ENCODE measurements at regions not wholly inside any gene's neighbourhood (a gene's known extent, or its start where the extent isn't known, plus 50 kb on each side); places are given as distances from the start of the nearest gene placed in this dataset.

DNA sequence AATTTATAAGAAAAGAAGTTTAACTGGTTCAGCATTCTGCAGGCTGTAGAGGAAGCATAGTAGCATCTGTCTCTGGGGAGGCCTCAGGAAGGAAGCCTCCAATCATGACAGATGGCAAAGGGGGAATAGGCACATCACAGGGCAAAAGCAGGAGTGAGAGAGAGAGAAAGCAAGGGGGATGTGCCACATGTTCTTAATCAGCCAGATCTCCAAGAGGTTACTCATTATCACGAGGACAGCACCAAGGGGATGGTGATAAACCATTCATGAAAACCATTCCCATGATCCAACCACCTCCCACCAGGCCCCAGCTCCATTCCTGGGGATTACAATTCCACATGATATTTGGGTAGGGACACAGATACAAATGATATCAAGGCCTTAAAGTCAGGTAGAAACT, 217.5 kb upstream of the TCF21 start:
- Histone ChIP-seq H3K4me1 (ENCODE audit: control insufficient read depth in 2 of 2, insufficient read depth in 2 of 2, low read length in 2 of 2) (no peaks in the 10 kb centered on the region), H3K4me3 (ENCODE audit: low read length) (no peak overlapping the region), H3K27ac (ENCODE audit: low read depth, low read length) (no peak overlapping the region), H3K36me3 (ENCODE audit: control insufficient read depth in 2 of 3, insufficient read depth in 3 of 3, low read length in 3 of 3) (no peaks in the 10 kb centered on the region), H3K9me3 (ENCODE audit: control insufficient read depth in 2 of 3, low read length in 3 of 3) (no peaks in the 10 kb centered on the region), H3K27me3 (ENCODE audit: control insufficient read depth in 2 of 2, insufficient read depth in 2 of 2, low read length in 2 of 2) (no peaks in the 10 kb centered on the region)
- H3K4me1 Mint-ChIP-seq, result no peaks in the 10 kb centered on the region
- peaks cover 0 to 6% (median 4%) of the 10 kb centered on the region in 5 donors for H3K27me3 Mint-ChIP-seq
- ATAC-seq (no peak), DNase-seq (no peak)
- no peaks in the 10 kb centered on the region for H3K36me3 Mint-ChIP-seq
- peaks cover 0 to 4% (median 0%) of the 10 kb centered on the region in 11 donors for H3K9me3 Mint-ChIP-seq
- no peak overlapping the region for H3K27ac Mint-ChIP-seq
- ChIA-PET CTCF (no interaction called here), POLR2A (no interaction called here)
- no peak overlapping the region for H3K4me3 Mint-ChIP-seq
- intact Hi-C loops (cut with micrococcal nuclease), result no loop called here

DNA sequence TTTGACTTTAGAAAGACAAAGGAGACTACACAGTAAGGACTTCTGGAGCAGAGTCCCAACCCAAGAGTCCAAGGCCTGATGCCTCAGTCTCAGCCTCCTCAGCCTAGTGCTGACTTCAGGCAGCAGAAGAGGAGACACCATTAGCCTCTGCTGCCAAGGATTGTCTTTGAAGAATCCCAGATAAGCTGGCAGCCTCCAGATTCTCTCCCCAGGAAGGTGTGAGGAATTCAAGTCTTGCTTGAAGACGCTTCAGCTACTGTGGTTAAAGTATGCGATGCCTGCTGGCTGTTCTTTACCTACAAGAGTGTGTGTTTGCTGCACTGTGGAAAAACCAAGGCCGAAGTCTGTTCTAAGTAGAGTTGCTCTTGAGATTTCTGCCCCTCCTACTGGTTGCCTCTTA, 215.9 kb upstream of the TCF21 start:
- no peaks in the 10 kb centered on the region for H3K4me1 ChIP-seq (ENCODE audit: control insufficient read depth in 2 of 2, insufficient read depth in 2 of 2, low read length in 2 of 2)
- DNase-seq (no peak), ATAC-seq (no peak)
- ChIA-PET CTCF (interaction anchor here (0.5 kb wide), 1 partner anchor 243 kb away, joined by 3 read pairs; no protein-coding TSS in a partner anchor), POLR2A (no interaction called here)
- Mint-ChIP-seq H3K27ac (no peak overlapping the region), H3K4me1 (no peaks in the 10 kb centered on the region), H3K4me3 (no peak overlapping the region), H3K36me3 (no peaks in the 10 kb centered on the region), H3K9me3 (peaks cover 0 to 4% (median 0%) of the 10 kb centered on the region in 11 donors), H3K27me3 (peaks cover 0 to 6% (median 4%) of the 10 kb centered on the region in 5 donors)
- H3K9me3 ChIP-seq (ENCODE audit: control insufficient read depth in 2 of 3, low read length in 3 of 3), result no peaks in the 10 kb centered on the region
- no peak overlapping the region for H3K27ac ChIP-seq (ENCODE audit: low read depth, low read length)
- H3K4me3 ChIP-seq (ENCODE audit: low read length), result no peak overlapping the region
- intact Hi-C loops (cut with micrococcal nuclease), result no loop called here
- H3K36me3 ChIP-seq (ENCODE audit: control insufficient read depth in 2 of 3, insufficient read depth in 3 of 3, low read length in 3 of 3), result no peaks in the 10 kb centered on the region
- H3K27me3 ChIP-seq (ENCODE audit: control insufficient read depth in 2 of 2, insufficient read depth in 2 of 2, low read length in 2 of 2), result no peaks in the 10 kb centered on the region

- H3K9me3 ChIP-seq (ENCODE audit: control insufficient read depth in 2 of 3, low read length in 3 of 3), result no peaks in the 10 kb centered on the region
- H3K36me3 ChIP-seq (ENCODE audit: control insufficient read depth in 2 of 3, insufficient read depth in 3 of 3, low read length in 3 of 3), result no peaks in the 10 kb centered on the region
- no peak overlapping the region for H3K4me3 Mint-ChIP-seq
- H3K4me3 ChIP-seq (ENCODE audit: low read length), result no peak overlapping the region
- H3K27ac Mint-ChIP-seq, result no peak overlapping the region
- peaks cover 0 to 12% (median 5%) of the 10 kb centered on the region in 5 donors for H3K27me3 Mint-ChIP-seq
- no peaks in the 10 kb centered on the region for H3K27me3 ChIP-seq (ENCODE audit: control insufficient read depth in 2 of 2, insufficient read depth in 2 of 2, low read length in 2 of 2)
- ATAC-seq (no peak), DNase-seq (no peak)
- no peak overlapping the region for H3K27ac ChIP-seq (ENCODE audit: low read depth, low read length)
- ChIA-PET POLR2A (no interaction called here), CTCF (no interaction called here)
- peaks cover 0 to 2% (median 0%) of the 10 kb centered on the region in 7 donors for H3K4me1 Mint-ChIP-seq
- H3K9me3 Mint-ChIP-seq, result peaks cover 0 to 4% (median 0%) of the 10 kb centered on the region in 11 donors
- intact Hi-C loops (cut with micrococcal nuclease), result no loop called here
- no peaks in the 10 kb centered on the region for H3K4me1 ChIP-seq (ENCODE audit: control insufficient read depth in 2 of 2, insufficient read depth in 2 of 2, low read length in 2 of 2)
- H3K36me3 Mint-ChIP-seq, result no peaks in the 10 kb centered on the region
Measured at GRCh38 chr6:133674661-133675060, 214.3 kb upstream of the TCF21 start.

GRCh38 chr6:133680994-133681393, 207.9 kb upstream of the TCF21 start:
- ATAC-seq (no peak), DNase-seq (no peak)
- ChIA-PET POLR2A (no interaction called here), CTCF (no interaction called here)
- no peak overlapping the region for H3K27ac Mint-ChIP-seq
- no peaks in the 10 kb centered on the region for H3K27me3 ChIP-seq (ENCODE audit: control insufficient read depth in 2 of 2, insufficient read depth in 2 of 2, low read length in 2 of 2)
- H3K4me1 ChIP-seq (ENCODE audit: control insufficient read depth in 2 of 2, insufficient read depth in 2 of 2, low read length in 2 of 2), result no peaks in the 10 kb centered on the region
- H3K4me1 Mint-ChIP-seq, result peaks cover 0 to 2% (median 0%) of the 10 kb centered on the region in 7 donors
- H3K27ac ChIP-seq (ENCODE audit: low read depth, low read length), result no peak overlapping the region
- H3K36me3 ChIP-seq (ENCODE audit: control insufficient read depth in 2 of 3, insufficient read depth in 3 of 3, low read length in 3 of 3), result no peaks in the 10 kb centered on the region
- H3K4me3 ChIP-seq (ENCODE audit: low read length), result no peak overlapping the region
- no peaks in the 10 kb centered on the region for H3K9me3 ChIP-seq (ENCODE audit: control insufficient read depth in 2 of 3, low read length in 3 of 3)
- intact Hi-C loops (cut with micrococcal nuclease), result no loop called here
- no peak overlapping the region for H3K4me3 Mint-ChIP-seq
- peaks cover 0 to 6% (median 0%) of the 10 kb centered on the region in 11 donors for H3K9me3 Mint-ChIP-seq
- H3K36me3 Mint-ChIP-seq, result no peaks in the 10 kb centered on the region
- H3K27me3 Mint-ChIP-seq, result peaks cover 0 to 15% (median 0%) of the 10 kb centered on the region in 5 donors

- CTCF ChIA-PET, result no interaction called here
- Mint-ChIP-seq H3K27ac (no peak overlapping the region), H3K9me3 (peaks cover 0 to 6% (median 0%) of the 10 kb centered on the region in 11 donors), H3K4me3 (no peak overlapping the region), H3K4me1 (peaks cover 0 to 2% (median 0%) of the 10 kb centered on the region in 7 donors), H3K36me3 (no peaks in the 10 kb centered on the region), H3K27me3 (peaks cover 0 to 15% (median 0%) of the 10 kb centered on the region in 5 donors)
- intact Hi-C loops (cut with micrococcal nuclease), result no loop called here
- no peaks in the 10 kb centered on the region for H3K9me3 ChIP-seq (ENCODE audit: control insufficient read depth in 2 of 3, low read length in 3 of 3)
- H3K36me3 ChIP-seq (ENCODE audit: control insufficient read depth in 2 of 3, insufficient read depth in 3 of 3, low read length in 3 of 3), result no peaks in the 10 kb centered on the region
- no peaks in the 10 kb centered on the region for H3K4me1 ChIP-seq (ENCODE audit: control insufficient read depth in 2 of 2, insufficient read depth in 2 of 2, low read length in 2 of 2)
- no peak overlapping the region for H3K27ac ChIP-seq (ENCODE audit: low read depth, low read length)
- DNase-seq (no peak), ATAC-seq (no peak)
- H3K27me3 ChIP-seq (ENCODE audit: control insufficient read depth in 2 of 2, insufficient read depth in 2 of 2, low read length in 2 of 2), result no peaks in the 10 kb centered on the region
- POLR2A ChIA-PET, result no interaction called here
- H3K4me3 ChIP-seq (ENCODE audit: low read length), result no peak overlapping the region
Measured at GRCh38 chr6:133681891-133682290, 207.0 kb upstream of the TCF21 start.

GRCh38 chr6:133682506-133683307, 206.2 kb upstream of the TCF21 start:
- Mint-ChIP-seq H3K36me3 (no peaks in the 10 kb centered on the region), H3K9me3 (peaks cover 0 to 4% (median 0%) of the 10 kb centered on the region in 11 donors), H3K4me3 (no peak overlapping the region), H3K27me3 (peaks cover 0 to 15% (median 4%) of the 10 kb centered on the region in 5 donors), H3K27ac (no peak overlapping the region), H3K4me1 (peaks cover 0 to 2% (median 0%) of the 10 kb centered on the region in 7 donors)
- no peak overlapping the region for H3K27ac ChIP-seq (ENCODE audit: low read depth, low read length)
- ATAC-seq, result no peak
- POLR2A ChIA-PET, result no interaction called here
- no peak for DNase-seq
- CTCF ChIA-PET, result no interaction called here
- H3K4me1 ChIP-seq (ENCODE audit: control insufficient read depth in 2 of 2, insufficient read depth in 2 of 2, low read length in 2 of 2), result no peaks in the 10 kb centered on the region
- no peaks in the 10 kb centered on the region for H3K36me3 ChIP-seq (ENCODE audit: control insufficient read depth in 2 of 3, insufficient read depth in 3 of 3, low read length in 3 of 3)
- no peak overlapping the region for H3K4me3 ChIP-seq (ENCODE audit: low read length)
- no peaks in the 10 kb centered on the region for H3K27me3 ChIP-seq (ENCODE audit: control insufficient read depth in 2 of 2, insufficient read depth in 2 of 2, low read length in 2 of 2)
- H3K9me3 ChIP-seq (ENCODE audit: control insufficient read depth in 2 of 3, low read length in 3 of 3), result no peaks in the 10 kb centered on the region
- intact Hi-C loops (cut with micrococcal nuclease), result no loop called here

- ATAC-seq (no peak), DNase-seq (no peak)
- no peaks in the 10 kb centered on the region for H3K4me1 ChIP-seq (ENCODE audit: control insufficient read depth in 2 of 2, insufficient read depth in 2 of 2, low read length in 2 of 2)
- no peak overlapping the region for H3K27ac ChIP-seq (ENCODE audit: low read depth, low read length)
- intact Hi-C loops (cut with micrococcal nuclease), result no loop called here
- H3K4me1 Mint-ChIP-seq, result peaks cover 0 to 2% (median 0%) of the 10 kb centered on the region in 7 donors
- H3K4me3 ChIP-seq (ENCODE audit: low read length), result no peak overlapping the region
- ChIA-PET CTCF (no interaction called here), POLR2A (no interaction called here)
- H3K27me3 Mint-ChIP-seq, result peaks cover 0 to 15% (median 4%) of the 10 kb centered on the region in 5 donors
- H3K4me3 Mint-ChIP-seq, result no peak overlapping the region
- H3K27me3 ChIP-seq (ENCODE audit: control insufficient read depth in 2 of 2, insufficient read depth in 2 of 2, low read length in 2 of 2), result no peaks in the 10 kb centered on the region
- H3K9me3 Mint-ChIP-seq, result peaks cover 0 to 4% (median 0%) of the 10 kb centered on the region in 11 donors
- H3K36me3 Mint-ChIP-seq, result no peaks in the 10 kb centered on the region
- no peak overlapping the region for H3K27ac Mint-ChIP-seq
- H3K9me3 ChIP-seq (ENCODE audit: control insufficient read depth in 2 of 3, low read length in 3 of 3), result no peaks in the 10 kb centered on the region
- no peaks in the 10 kb centered on the region for H3K36me3 ChIP-seq (ENCODE audit: control insufficient read depth in 2 of 3, insufficient read depth in 3 of 3, low read length in 3 of 3)
Measured at GRCh38 chr6:133683308-133683580, 205.7 kb upstream of the TCF21 start.

All from naive thymus-derived CD4-positive, alpha-beta T cell (primary cell).